ENCODE measurements at regions not wholly inside any gene's neighbourhood (a gene's known extent, or its start where the extent isn't known, plus 50 kb on each side); places are given as distances from the start of the nearest gene placed in this dataset.

DNA sequence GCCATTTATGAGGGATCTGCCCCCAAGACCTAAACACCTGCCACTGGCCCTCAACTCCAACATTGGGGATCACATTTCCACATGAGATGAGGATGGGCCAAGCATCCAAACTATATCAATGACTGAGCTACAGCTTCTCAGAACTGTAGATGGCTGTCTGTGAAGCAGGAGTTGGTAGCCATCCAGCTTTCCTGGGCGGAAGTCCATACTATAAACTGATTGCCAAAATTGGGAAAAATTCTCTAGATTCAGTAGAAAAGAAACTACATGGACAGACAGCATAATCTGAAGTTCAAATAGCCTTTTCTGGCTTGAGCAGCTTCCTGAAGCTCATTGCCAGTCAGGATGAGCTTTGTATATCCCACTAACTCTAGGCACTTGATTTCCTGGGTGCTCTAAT lies 214.7 kb upstream of the ZBTB20 start:
- Histone ChIP-seq H3K9me3 (ENCODE audit: control insufficient read depth, low read depth, low read length) (no peaks in the 10 kb centered on the region), H4K20me1 (ENCODE audit: control insufficient read depth, insufficient read depth, insufficient read length) (no peaks in the 10 kb centered on the region), H3K4me2 (ENCODE audit: insufficient read depth, insufficient read length, low read length) (no peak overlapping the region), H2AFZ (ENCODE audit: low read length) (no peak overlapping the region), H4K5ac (ENCODE audit: insufficient read length, low read depth, low read length) (no peak overlapping the region), H3K4ac (ENCODE audit: low read depth, low read length) (no peak overlapping the region), H3K23me2 (ENCODE audit: insufficient read length, low read depth, low read length, poor library complexity, severe bottlenecking) (no peaks in the 10 kb centered on the region), H3K23ac (ENCODE audit: insufficient read length, low read depth, low read length) (no peak overlapping the region), H4K8ac (replicated peaks; ENCODE audit: insufficient read length, low read depth, low read length) (no peak overlapping the region), H2BK20ac (ENCODE audit: low read depth, low read length, poor library complexity, severe bottlenecking) (no peak overlapping the region), H3K56ac (ENCODE audit: insufficient read length, low read depth, low read length) (no peak overlapping the region), H3K14ac (ENCODE audit: insufficient read depth, low read length) (no peak overlapping the region), H3K27ac (ENCODE audit: insufficient read length, low read depth, low read length) (no peak overlapping the region), H3K79me1 (ENCODE audit: insufficient read depth, low read depth, low read length, poor library complexity, severe bottlenecking) (no peaks in the 10 kb centered on the region), H2BK5ac (ENCODE audit: insufficient read length, low read length) (no peak overlapping the region), H3K4me1 (ENCODE audit: insufficient read depth, low read length) (no peaks in the 10 kb centered on the region; the same call in 1 of the 2 replicates), H3K27me3 (ENCODE audit: insufficient read depth, low read length) (no peaks in the 10 kb centered on the region), H3K79me2 (ENCODE audit: insufficient read depth, low read length) (no peaks in the 10 kb centered on the region), H2BK15ac (ENCODE audit: low read depth, low read length) (no peak overlapping the region), H2AK5ac (ENCODE audit: insufficient read length, low read length) (no peak overlapping the region), H3K18ac (ENCODE audit: insufficient read length, low read depth, low read length) (no peak overlapping the region), H2BK120ac (ENCODE audit: low read depth, low read length, poor library complexity, severe bottlenecking) (no peak overlapping the region), H2BK12ac (ENCODE audit: insufficient read length, low read depth, low read length) (no peak overlapping the region), H3T11ph (ENCODE audit: low read length) (no peak overlapping the region), H3K9ac (ENCODE audit: extremely low read depth, insufficient read length, low read length) (no peak overlapping the region), H4K91ac (ENCODE audit: insufficient read length, low read depth, low read length) (no peak overlapping the region)
- WGBS (ENCODE audit: extremely low coverage, insufficient read length, low lambda C conversion rate), result no CpG with 5 or more reads among the region's 1 CpG
- Mint-ChIP-seq H3K4me1 (peaks cover 7 to 10% of the 10 kb centered on the region in 2 experiments), H3K4me3 (no peak overlapping the region), H3K9me3 (peaks cover 4 to 6% of the 10 kb centered on the region in 2 experiments; a peak in 3 of 5 replicates), H3K27ac (no peak overlapping the region), H3K36me3 (ENCODE audit: insufficient read depth in 1 of 3, low read depth in 3 of 3) (peaks cover 0 to 8% (median 2%) of the 10 kb centered on the region in 3 experiments; a peak in 4 of 7 replicates), H3K27me3 (ENCODE audit: low read depth) (no peaks in the 10 kb centered on the region)
- no peak for TF ChIP-seq CTCF (conservative IDR thresholded peaks at IDR 0.05)
- no peak for DNase-seq

Measured in H9 (cell line).